RCC 7860 (cell line): ENCODE measurements at regions not wholly inside any gene's neighbourhood (a gene's known extent, or its start where the extent isn't known, plus 50 kb on each side); places are given as distances from the start of the nearest gene placed in this dataset.

Experiments used
- DNase-seq: peaks from one replicate; pipeline ENCODE4 v3.0.0-alpha.2; 2015; ENCODE audit warnings: low spot score
- FAIRE-seq: peaks from 2 replicates; lab custom pipeline; 2012; peaks lifted over from hg19 to GRCh38; lab: Jason Lieb, UNC

GRCh38 chr20:52590100-52590499 lies 382.1 kb upstream of the TSHZ2 start:
- no peak for FAIRE-seq
- no peak for DNase-seq

- FAIRE-seq (no peak), DNase-seq (no peak)
These were observed 382.8 kb upstream of the TSHZ2 start for GRCh38 chr20:52589251-52589812.

DNA sequence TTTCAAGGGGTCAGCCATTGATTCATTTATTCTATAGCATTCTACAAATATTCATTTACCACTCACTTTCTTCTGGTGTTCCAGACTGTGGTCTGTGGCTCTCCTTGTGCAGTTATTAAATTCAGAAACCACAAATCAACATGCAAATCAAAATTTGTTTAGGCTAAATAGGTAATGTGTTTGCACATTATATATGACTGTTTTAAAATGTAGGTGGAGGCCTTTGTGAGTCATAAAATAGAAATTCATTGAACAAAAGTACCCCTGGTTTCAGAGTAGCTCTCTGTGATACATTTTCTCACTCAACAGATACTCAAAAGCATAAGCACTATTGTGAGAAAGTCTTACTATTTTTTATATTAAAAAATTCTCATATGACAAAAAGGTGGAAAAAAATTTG lies 385.5 kb upstream of the TSHZ2 start:
- FAIRE-seq (no peak), DNase-seq (no peak)

- FAIRE-seq (no peak), DNase-seq (no peak)
These were observed 386.8 kb upstream of the TSHZ2 start for GRCh38 chr20:52585333-52585732.

GRCh38 chr20:52578559-52578958 lies 387.0 kb upstream of the ZFP64 start:
- DNase-seq (no peak), FAIRE-seq (no peak)

DNA sequence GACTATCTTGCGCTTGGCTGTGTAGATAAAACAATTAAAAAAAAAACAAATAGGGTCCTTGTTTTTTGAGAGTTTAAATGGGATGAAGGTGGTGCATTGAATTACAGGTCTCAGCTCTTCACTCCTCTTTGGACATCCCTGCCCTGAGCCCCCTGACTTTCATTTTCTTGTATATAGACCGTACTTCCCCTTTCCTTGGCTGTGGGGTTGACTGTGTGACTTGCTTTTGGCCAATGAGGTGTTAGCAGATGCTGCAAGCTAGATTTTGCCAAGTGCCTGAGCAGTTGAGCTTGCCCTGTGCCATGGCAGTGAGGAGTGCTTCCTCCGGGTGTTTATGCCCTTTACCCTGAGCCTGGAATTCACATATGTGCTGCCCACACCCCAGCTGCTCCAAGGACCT lies 386.1 kb upstream of the ZFP64 start:
- no peak for FAIRE-seq
- no peak for DNase-seq

DNA sequence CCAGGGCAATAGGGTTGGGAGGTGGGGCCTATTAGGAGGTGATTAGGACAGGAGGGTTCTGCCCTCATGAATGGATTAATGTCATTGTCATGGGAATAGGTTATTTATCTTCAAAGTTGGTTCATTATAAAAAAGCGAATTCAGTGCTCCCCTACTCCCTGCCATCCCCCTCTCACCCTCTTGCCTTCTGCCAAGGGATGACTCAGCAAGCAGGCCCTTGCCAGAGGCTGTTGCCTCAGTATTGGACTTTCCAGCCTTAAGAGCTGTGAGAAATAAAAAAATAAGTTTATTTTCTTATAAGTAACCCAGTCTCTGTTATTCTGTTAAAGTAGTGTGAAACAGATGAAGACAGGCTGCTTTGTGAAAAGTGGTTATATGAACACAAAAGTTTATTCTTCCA lies 381.1 kb upstream of the ZFP64 start:
- no peak for DNase-seq
- no peak for FAIRE-seq

DNA sequence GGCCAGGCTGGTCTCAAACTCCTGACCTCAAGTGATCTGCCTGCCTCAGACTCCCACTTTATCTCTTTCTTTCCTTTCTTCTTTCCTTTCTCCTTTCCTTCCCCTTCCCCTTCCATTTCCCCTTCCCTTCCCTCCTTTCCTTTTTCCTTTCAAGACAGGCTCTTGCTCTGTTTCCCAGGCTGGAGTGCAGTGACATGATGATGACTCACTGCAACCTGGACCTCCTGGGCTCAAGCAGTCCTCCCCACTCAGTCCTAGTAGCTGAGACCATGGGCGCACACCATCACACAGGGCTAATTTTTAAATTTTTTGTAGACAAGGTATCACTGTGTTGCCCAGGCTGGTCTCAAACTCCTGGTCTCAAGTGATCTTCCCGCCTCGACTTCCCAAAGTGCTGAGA lies 377.6 kb upstream of the ZFP64 start:
- FAIRE-seq = peak; percentile 71
- DNase-seq = peak; percentile 48

DNA sequence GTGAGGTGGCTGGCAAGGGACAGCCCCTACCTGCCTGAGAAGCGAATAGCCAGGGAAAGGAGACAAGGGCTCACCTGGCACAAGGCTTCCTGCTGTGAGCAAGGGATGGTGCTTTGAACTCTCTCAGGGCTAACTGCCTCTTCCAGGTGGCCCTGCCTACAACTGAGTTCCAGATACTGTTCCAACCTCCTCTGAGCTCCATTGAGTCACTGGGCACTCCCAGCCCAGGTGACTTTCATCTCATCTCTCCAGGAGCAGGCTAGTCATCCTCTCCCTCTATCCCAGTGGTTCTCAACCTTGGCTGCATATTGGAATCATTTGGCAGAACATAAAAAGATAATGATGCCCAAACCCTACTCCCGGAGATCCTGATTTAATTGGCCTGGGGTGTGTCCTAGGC lies 374.0 kb upstream of the ZFP64 start:
- FAIRE-seq (no peak), DNase-seq (no peak)

GRCh38 chr20:52564594-52564993 lies 373.0 kb upstream of the ZFP64 start:
- DNase-seq = no peak
- FAIRE-seq = no peak

DNA sequence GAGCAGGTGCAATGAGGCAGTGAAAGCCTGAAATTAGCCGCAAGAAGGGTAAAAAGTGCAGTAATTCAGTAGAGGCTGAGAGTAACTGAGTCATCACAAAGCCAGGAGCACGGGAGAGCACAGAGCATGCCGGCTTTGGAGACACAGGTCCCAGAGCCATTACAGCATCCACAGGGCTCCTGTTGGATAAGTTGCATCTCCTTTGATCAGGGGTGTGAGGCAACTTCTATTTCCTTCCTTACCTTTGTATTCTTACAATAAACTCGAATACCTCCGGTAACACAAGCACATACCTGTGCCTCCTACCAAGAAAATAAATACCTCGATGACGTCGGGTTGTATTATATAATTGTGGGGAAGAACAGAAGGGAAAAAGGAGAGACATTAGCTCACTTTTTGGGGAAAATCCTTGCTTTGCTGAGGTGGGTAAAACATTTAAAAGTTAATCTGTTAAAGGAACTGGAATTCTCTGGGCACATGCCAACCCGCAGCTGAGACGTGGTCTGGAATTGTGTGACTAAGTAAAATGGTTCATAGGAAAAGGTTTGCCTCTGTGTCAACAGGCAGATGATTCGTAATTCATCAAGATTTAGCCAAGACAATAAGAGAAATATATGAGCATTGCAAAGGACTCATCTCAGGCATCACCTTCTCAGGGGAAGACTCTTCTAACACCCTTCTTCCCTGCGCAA lies 360.7 kb upstream of the ZFP64 start:
- peak; percentile 90 for DNase-seq
- FAIRE-seq = peak; percentile 97

- DNase-seq = no peak
These were observed 350.6 kb upstream of the ZFP64 start for GRCh38 chr20:52542131-52542530.

GRCh38 chr20:52540509-52540908 lies 348.9 kb upstream of the ZFP64 start:
- FAIRE-seq (no peak), DNase-seq (no peak)

More at GRCh38 chr20:52542131-52542530, 350.6 kb upstream of the ZFP64 start:
- FAIRE-seq = no peak

DNA sequence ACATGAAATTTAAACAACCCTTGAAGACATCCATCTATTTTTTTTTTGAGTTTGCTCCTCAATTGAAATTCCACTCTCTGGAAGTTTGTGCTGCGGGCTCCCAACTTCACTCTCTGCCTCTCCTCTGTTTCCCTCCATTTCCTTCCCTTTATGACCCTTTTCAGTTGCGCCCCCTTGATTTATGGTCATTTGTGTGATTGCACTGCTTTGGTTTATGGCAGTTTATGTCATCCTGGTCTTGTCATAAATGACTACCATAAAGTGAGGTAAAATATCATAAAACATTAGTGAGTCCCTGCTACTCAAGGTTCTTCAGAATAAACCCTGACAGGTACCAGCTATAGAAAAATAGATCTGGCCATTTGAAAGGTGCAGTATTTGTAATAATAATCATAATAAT lies 348.3 kb upstream of the ZFP64 start:
- FAIRE-seq = no peak
- no peak for DNase-seq

DNA sequence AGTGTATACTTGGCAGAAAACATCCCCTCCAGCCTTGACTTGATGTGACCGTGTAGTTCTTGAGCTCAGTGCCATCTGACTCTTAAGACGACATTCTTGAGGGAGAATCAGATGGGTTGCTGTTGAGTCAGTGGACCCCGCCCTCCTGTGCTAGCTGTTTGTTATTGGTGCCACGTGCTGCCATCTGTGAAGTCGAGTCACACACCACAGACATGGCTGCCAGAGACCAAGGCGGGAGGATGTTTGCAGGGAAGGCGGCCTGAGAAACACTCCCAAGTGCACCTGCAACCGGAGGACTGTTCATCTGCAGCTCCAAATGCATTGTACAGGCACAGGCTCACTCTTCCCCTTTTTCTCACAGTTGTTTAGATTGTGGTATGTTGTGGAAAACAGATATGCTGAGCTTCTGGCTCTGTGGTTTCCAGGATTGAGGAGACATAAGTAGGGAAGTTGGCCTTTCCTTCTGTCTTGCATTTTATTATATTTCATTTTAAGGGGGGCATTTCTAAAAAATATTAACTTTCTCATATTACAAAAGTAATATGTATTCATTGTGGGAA lies 345.3 kb upstream of the ZFP64 start:
- DNase-seq (no peak), FAIRE-seq (no peak)

DNA sequence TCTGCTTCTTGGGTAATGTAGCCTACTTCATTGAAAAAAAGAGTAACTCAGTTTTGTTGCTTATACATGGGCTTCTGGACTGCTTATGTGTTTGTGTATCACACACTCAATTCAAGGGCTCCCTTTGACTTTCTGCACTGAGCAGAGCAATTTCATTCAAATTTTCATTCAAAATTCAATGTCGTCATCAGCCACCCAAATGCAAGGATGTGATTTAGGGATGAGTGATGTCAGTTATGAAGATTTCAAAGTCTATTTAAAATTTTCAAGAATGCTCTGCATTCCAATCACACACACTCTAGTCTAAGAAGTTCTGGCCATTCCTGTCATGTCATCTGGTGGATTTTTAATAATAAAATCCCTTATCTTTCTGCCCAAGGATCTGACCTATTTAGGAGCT lies 344.5 kb upstream of the ZFP64 start:
- no peak for FAIRE-seq
- DNase-seq = no peak

- no peak for DNase-seq
- no peak for FAIRE-seq
These were observed 343.0 kb upstream of the ZFP64 start for GRCh38 chr20:52534616-52535015.

DNA sequence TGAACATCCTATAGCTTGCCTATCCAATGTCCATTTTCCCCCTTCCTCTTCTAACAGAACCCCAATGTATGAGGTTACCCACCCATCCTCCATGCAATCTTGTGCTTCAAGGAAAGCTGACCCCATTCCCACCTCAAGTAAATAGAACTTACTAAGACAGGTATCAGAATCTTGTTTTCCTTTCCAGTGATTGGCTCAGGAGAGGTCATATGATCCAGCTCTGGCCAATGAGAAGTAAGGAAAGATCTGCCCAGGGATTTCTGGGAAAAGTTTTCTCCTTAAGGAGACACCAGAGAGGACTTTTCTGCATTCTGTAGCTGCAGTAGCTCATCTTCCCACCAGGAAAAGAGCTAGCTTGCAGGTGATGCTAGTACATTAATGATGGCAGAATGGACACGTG lies 341.8 kb upstream of the ZFP64 start:
- FAIRE-seq (no peak), DNase-seq (no peak)

DNA sequence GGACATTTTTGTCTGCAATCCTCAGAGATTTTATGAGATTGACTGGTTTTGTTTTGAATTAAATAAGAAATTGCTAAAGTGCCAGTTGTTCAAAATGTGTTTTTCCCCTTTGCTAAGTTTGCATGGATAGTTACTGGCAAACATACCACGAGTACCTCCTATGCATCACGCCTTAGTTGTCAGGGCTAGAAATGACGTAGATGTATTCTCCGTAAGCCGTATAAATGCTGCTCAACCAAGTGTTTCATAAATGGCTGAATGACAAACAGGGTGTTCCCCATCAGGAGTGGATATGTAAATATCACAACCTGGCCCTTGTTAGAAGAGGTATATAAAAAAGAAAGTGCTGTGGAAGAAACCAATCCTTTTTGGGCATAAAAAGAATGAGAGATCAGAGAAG lies 341.1 kb upstream of the ZFP64 start:
- FAIRE-seq = no peak
- DNase-seq = peak; percentile 60

DNA sequence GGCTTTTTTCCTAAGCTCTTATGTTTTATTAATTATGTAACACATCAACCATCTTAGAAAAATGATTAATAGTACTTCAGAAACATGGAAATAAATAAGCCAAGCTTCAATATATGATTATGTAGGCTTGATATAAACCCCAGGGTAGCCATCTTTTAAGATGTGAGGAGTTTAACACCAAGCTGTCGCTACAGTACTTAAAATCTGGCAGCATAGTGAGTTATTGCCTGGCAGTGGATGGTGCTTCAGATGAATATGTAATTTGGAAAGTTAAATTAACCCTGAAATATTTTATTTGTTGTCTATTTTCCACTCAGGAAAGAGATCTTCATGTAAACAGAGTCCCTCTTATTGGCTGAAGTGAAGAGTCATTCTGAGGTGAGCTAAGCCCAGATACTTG lies 339.0 kb upstream of the ZFP64 start:
- DNase-seq (no peak), FAIRE-seq (no peak)

DNA sequence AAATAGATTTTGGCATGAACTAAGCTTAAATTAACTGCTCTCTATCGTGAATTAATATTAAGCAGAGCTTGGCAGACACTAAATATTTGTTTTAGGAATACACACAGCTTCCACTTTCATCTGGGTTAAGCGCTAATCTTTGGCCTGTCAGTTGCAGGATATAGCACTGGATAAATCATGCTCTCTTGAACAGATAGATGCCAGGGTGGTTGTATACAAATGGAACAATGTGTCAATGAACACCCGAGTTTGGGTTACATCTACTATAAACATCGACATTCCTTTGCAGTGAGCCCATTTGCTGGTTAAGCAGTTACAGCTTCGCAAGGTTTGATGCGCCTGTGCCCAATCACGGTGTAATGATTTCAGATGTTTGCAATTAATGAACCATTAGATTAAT lies 338.2 kb upstream of the ZFP64 start:
- DNase-seq = peak; percentile 30
- no peak for FAIRE-seq

DNA sequence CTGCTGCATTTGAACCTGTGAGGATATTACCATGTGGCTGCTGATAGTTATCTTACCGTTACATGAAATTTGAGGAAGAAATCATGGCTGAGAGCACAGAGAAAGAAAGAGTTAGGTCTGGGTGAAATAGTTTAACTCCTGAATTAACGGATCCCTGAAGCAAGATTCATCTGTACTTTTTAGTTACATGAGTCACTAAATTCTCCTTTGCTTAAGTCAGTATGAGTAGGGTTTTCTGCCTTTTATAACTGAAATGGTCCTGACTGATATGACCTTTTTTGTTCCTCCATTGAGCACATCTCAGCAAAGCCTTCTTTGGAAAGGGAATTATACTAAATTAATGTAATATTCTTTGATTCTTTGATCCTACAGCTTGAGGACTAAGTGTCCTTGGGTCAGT lies 333.3 kb upstream of the ZFP64 start:
- peak; percentile 24 for DNase-seq
- no peak for FAIRE-seq

DNA sequence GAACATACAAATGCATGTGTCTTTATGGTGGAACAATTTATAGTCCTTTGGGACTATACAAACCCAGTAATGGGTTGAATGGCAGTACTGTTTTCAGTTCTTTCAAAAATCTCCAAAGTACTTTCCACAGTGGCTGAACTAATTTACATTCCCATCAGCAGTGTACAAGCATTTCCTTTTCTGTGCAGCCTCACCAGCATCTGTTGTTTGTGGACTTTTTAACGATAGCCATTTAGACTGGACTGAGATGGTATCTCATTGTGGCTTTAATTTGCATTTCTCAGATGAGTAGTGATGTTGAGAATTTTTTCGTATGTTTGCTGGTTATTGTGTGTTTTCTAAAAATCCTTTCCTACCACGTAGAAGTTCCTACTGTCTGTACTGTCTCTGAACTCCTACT lies 327.2 kb upstream of the ZFP64 start:
- DNase-seq (no peak), FAIRE-seq (no peak)
